ENCODE measurements at regions not wholly inside any gene's neighbourhood (a gene's known extent, or its start where the extent isn't known, plus 50 kb on each side); places are given as distances from the start of the nearest gene placed in this dataset.
"Not testable (repeated sequence)": the region's sequence is repeated elsewhere in the genome, so short reads cannot be mapped to it uniquely, and the experiment has no call there.

DNA sequence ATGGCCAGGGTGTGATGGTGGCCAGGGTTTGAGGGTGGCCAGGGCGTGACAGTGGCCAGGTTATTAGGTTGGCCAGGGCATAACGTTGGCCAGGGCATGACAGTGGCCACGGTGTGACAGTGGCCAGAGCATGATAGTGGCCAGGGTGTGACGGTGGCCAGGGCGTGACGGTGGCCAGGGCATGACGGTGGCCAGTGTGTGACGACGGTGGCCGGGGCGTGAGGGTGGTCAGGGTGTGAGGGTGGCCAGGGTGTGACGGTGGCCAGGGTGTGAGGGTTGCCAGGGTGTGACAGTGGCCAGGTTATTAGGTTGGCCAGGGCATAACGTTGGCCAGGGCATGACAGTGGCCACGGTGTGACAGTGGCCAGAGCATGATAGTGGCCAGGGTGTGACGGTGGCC is 642.8 kb downstream of the TBC1D22A start:
- not testable (repeated sequence) for DNase-seq (ENCODE audit: low read depth in 2 of 2)

DNA sequence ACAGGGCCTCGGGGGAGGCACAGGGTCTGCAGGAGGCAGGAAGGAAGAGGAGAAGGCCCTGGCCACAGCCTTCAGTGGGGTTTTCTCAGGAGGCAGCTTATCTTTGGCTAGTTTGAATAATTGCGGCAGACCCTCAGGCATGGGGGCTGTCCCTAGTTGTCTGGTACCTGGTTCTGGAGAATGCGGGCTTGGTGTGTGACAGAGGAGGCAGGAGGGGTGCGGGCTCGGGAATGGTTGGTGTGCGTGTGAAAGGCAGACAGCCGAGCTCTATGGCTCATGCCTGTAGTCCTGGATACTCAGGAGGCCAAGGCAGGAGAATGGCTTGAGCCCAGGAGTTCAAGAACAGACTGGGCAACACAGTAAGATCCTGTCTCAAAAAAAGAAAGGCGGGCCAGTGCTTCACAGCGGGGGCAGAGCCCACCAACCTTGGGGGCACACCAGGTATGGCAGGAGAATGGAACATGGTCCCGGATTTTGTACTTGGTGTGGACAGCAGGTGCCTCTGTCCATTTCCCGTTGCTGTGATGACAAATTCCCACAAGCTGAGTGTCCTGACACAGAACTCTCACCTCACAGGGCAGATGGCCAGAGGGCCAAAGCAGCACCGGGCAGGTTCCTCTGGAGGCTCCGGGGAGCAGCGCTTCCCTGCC is 640.6 kb downstream of the TBC1D22A start:
- DNase-seq (ENCODE audit: low read depth in 2 of 2): no peak

DNA sequence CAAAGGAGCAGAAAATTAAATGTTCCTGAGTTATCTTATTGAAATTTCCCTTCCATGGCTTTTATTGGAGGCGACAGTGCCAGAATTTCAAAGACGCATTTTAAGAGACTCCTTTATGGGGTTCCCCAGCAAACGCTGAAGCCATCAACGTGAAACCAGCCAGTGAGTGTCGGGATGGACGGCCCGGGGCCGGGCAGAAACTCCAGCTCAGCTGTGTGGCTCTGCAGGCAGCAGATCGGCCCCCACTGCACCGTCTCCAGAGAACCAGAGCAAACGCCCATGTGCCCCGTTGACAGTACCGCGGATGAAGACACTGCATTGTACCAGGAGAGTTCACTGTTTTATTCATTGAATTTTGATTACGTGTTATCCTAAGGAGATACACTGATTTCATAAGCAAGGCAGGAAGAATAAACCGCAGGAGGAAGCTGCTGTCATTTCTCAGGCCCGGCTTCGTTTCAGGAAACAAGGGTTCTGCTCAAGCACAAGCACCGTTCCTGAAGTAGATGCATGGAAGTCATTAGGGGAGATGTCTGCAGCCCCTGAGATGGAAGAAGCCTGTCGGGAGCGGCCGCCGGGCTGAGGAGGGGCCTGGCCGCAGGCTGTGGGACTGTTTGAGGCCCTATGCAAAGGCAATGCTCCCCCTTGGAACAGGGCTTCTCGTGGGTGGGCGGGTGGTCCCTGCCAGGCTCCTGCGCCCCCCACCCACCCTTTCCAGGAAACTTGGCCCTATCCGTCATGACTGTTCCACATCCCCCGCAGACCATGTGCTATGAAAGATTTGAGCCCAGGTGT is 639.7 kb downstream of the TBC1D22A start:
- no peak for DNase-seq (ENCODE audit: low read depth in 2 of 2)

DNA sequence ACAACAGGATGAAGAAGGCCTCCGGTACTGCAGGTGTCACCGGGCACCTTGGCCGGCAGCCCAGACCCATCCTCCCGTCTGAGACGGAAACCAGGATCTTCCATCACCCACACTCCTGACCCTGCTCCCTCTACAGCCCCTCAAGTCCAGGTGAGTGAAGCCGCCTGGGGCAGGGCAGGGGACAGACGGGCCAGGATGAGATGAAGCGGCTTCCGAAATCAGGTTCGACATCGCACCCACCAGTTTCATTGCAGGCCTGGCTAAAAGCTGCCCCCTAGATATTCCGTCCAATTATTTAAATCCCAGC is 639.1 kb downstream of the TBC1D22A start:
- no peak for DNase-seq (ENCODE audit: low read depth in 2 of 2)

DNA sequence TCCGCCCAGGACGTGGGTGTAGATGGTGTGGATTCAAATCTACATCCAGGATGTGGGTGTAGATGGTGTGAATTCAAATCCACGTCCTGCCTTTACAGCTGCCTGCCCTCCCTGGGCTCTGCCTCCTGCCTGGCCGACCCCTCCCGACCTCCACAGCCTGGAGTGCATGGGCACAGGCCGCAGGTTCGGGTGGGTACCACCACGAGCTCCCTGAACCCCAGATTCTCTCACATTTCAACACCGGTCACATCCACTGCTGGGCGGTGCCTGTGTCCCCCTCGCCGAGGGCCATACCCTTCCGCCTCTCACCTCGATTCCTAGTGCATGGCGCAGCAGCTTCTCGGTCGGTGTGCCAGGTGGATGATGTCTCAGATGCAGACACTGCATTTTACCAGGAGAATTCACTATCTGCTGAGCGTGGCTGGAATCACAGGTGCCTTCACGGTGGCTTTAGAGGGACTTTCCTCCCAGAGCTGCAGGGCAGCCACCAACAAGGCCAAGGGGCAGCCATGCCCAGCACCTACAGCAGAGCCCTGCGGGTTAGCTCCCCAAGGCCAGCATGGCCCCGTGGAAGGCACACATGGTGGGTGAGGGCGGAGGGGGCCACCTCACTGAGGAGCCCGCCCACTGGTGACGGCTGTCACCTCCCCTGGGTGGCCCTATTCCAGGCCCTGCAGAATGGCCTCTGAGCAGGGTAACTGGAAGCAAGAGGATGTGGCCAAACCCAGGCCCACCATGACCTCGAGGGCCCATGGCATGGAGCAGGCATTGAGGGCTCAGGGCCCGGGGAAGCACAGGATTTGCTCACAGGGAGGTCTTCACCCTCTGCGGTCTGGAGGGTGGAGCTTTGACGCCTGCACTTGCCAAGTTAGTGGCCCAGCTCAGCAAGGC is 638.5 kb downstream of the TBC1D22A start:
- no peak for DNase-seq (ENCODE audit: low read depth in 2 of 2)

DNA sequence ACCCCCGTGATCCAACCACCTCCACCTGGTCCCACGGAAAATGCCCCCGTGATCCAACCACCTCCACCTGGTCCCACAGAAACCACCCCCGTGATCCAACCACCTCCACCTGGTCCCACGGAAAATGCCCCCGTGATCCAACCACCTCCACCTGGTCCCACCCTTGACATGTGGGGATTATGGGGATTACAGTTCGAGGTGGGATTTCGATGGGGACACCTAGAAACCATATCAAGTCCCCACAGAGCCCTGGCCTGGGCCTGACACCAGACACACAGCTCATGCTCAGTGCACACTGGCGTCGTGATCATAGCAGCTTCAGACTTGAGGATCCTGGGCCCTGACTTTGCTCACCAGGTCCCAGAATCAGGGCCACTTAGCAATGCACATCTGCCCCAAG is 637.7 kb downstream of the TBC1D22A start:
- not testable (repeated sequence) for DNase-seq (ENCODE audit: low read depth in 2 of 2)

DNA sequence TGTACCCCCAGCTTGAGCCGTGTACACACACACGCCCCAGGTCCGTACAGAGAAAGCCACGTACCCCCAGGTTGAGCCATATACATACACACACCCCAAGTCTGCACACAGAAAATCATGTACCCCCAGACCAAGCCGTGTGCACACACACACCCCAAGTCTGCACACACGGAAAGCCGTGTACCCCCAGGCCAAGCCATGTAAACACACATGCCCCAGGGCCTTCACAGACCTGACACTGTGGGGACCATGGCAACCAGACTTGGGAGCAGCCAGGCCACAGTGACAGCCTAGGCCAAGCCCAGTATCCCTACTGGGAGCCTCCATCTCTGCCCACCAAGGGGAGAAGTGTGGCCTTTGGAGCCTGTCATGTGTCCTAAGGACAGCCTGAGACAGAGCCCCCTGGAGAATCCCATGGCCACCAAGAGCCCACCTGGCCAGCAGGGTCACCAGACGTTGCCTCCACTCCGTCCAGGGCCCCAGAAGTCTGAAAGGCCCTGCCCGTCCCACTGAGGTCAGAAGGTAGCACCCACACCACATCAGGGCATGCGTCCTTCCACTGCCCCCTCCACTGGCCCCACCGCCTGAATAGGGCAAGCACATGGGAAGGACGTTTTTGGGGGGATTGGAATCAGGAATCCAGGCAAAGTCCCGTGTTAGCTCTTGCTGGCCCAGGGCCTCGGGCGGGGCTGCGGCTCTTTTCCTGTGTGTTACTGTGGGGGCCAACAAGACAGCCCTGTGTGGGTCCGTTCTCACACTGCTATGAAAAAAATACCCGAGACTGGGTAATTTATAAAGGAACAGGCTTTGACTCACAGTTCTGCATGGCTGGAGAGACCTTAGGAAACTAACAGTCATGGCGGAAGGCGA is 636.7 kb downstream of the TBC1D22A start:
- no peak for DNase-seq (ENCODE audit: low read depth in 2 of 2)

DNA sequence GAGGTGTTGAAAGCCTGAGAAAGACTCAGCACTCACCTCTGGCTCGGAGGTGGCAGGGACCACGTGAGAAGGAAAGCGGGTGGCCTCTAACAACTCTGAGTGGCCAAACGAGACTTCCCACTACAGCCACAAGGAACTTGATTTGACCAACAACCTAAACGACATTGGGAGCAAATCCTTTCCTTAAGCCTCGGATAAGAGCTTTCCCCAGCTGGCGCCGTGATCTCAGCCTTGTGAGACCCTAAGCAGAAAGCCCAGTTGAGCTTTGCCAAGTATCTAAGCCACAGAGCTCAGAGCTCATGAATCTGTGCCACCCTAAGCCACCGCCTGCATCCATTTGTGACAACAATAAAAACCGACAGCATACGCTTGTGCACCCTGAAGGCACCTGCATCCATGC is 636.0 kb downstream of the TBC1D22A start:
- DNase-seq (ENCODE audit: low read depth in 2 of 2): no peak

DNA sequence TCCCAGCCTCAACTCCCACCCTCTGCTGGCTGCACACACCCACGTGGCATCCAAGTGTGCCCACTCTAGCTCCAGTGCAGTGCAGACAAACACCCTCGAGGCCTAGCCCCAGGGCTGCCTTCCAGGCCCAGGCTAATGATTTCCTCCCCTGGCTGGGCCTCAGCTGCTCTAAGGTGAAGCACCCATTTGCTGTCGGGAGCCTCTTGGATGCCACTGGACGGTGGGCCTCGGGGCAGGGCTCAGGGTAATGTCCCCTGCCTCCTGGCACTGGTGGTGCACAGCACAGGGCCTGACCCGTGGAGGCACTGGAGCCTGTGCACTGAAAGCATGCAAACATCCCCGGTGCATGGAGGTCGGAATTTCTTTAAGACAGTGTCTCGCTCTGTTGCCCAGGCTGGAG is 635.2 kb downstream of the TBC1D22A start:
- no peak for DNase-seq (ENCODE audit: low read depth in 2 of 2)

DNA sequence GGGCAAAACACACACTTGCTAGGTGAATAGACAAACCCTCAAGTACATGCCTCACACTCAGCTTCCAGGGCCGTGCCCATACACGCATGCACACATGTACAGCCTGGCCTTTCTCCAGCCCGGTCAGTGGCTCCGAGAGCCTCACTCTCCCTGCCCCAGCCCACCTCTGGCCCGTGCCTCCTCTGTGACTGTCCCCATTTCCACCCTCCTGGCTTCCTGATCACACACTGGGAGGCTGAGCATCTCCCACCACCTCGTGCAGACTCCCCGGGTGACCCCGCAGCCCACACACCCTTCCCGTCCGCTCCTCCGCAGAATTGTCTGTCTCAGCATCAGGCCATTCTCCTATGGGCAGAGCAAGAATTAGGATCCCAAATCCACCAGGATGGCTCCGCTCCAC is 634.1 kb downstream of the TBC1D22A start:
- no peak for DNase-seq (ENCODE audit: low read depth in 2 of 2)

DNA sequence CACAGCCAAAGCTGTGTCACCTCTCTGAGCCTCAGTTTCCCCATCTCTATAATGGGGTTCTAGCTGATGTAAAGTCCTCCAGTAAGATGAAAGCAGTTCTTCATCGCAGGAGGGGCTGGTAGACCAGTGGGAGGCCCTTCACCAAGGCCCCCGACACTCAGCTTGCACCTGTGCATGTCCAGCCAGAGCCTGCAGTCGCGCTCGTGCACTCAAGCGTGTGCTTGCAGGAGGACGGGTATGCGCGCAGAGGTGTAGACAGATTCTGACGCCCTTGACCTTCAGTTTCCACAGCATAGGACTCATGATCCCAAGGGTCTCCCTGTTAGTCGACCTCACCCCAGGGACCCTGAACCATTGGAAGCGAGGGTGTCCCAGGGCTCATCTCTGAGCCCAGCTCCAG is 633.7 kb downstream of the TBC1D22A start:
- no peak for DNase-seq (ENCODE audit: low read depth in 2 of 2)

DNA sequence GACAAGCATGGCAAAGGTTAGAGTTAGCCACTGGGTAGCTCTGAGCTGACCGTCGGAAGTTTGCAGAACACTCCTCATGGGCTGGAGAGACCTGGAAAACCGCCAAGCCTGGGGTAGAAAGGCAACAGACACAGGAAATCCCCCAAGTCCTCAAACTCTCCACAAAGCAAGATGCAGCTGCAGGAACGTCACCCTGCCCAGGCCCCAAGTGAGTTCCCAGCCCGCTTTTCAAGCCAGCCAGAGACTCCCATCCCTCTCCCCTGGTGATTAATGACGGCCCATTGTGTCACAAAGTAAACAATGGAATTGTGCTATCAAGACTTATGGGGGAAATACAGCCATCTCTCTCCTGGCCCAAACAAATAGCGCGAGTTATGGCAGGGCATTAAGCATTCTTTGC is 633.0 kb downstream of the TBC1D22A start:
- no peak for DNase-seq (ENCODE audit: low read depth in 2 of 2)

DNA sequence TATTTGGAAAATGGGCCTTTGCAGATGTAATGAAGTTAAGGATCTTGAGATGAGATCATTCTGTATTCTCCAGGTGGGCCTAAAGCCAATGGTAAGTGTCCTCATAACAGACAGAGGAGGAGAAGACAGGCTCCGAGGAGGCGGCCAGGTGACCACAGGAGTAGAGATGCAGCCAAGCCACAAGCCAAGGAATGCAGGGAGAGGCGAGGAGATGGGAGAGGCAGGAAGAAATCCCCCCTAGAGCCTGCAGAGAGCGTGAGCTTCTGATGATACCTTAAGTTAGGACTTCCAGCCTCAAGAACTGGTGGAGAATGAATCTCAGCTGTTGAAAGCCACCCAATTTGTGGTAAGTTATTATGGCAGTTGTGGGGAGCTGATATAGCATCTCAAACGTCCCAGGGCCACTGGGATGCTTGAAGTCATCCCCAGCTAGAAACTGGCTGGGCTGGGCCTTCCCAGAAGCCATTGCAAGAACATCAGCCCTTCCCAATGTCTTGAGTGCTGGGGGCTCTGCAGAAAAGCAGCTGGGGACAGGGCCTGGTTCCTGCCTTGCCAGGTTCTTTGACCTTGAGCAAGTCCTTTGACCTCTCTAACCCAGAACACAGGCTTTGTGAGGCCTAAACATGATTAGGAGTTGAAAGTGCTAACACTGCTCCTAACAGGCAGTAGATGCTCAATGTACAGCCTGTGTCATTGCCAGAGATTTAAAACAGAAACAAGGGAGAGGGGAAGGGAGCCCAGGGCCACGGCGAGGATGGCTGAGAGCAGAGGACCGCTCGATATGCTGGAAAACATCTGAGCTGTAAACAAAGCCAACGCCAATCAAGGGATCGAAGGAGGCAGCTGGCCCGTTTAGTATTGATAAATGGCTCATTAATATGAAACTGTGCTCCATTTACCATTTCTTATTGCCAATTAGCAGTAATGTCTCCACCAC is 632.3 kb downstream of the TBC1D22A start:
- DNase-seq (ENCODE audit: low read depth in 2 of 2): no peak

DNA sequence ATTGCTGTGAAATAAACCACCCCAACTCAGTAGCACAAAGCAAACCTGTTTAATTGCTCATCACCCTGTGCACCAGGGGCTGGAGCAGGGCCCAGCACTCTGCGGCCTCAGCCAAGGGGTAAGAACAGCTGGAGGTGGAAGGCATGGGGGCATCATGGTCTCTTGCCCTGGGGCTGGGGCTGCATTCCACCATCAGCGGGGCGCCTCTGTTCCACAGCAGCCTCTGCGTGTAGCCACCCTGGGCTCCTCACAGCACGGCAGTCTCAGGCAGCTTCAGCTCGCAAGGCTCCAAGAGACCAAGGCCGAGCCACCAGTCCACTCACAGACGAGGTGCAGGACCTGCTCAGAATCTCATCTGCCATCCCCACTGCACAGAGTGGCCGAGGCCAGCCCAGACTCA is 630.7 kb downstream of the TBC1D22A start:
- DNase-seq (ENCODE audit: low read depth in 2 of 2): no peak

DNA sequence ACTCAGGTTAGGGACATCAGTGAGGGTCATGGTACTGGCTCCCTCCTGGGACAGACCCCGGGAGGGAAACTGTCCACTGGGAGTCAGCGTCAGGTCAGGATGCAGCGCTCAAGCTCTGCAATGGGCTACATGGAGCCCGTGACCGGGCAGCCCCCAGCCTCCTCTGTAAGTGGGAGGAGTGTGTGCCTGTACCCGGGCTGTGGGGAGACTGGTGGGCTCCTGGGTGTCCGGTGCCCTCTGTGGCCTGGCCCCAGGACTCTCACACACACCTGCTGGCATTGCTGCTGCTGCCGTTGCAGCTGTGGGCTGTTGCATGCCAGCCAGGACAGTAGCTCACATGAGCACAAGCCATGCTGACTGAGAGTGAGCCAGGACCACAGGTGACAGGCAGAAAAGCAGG is 630.3 kb downstream of the TBC1D22A start:
- no peak for DNase-seq (ENCODE audit: low read depth in 2 of 2)

DNA sequence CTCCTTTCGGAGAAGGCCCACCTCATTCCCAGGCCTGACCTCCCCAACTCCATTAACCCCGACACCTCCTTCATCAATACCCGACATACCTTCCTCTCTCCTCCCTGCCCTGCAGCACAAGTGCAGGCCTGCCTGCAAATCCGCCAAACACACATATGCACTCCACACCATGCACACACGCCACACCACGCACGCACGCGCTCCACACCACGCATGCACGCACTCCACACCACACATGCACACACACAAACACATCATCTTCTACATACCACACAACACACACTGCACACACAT is 629.6 kb downstream of the TBC1D22A start:
- DNase-seq (ENCODE audit: low read depth in 2 of 2): no peak

DNA sequence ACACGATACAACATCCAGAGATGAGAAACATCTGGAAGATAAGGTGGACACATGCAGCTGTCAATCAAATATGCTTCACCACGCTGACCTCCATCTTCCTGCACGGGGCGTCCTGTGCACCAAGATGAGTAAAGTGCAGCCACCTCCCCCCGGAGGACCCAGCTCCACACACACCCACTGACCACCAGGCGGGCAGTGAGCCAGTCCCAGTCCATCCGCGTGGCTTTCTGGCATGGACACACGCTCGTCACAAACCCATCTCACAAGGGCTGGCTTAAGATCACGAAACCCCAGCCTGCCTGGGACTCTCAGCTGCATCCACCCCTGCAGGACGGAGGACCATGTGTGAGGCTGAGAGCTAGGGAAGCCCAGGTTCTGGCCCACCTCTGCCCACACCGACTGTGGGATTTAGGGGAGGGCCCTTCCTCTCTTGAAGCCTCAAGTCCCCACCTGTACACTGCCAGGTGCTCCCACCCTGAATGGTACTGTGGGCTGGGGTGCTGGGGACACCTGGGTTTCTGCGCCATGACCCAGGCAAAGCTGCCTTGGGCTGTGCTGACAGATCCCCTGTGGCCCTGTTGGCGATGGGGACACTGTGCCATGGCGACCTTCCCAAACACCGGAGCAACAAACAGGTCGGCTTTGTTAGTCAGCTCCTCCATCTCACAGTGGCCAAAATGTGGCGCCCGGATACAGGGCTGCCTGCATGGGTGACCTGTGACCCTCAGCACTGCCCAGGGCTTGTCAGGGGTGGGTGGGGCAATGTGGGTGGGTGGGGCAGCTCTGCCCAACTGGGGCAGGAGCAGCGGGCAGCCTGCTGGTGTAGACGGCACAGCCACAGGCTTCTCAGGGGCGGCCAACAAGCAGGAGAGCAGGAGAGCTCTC is 629.0 kb downstream of the TBC1D22A start:
- no peak for DNase-seq (ENCODE audit: low read depth in 2 of 2)

DNA sequence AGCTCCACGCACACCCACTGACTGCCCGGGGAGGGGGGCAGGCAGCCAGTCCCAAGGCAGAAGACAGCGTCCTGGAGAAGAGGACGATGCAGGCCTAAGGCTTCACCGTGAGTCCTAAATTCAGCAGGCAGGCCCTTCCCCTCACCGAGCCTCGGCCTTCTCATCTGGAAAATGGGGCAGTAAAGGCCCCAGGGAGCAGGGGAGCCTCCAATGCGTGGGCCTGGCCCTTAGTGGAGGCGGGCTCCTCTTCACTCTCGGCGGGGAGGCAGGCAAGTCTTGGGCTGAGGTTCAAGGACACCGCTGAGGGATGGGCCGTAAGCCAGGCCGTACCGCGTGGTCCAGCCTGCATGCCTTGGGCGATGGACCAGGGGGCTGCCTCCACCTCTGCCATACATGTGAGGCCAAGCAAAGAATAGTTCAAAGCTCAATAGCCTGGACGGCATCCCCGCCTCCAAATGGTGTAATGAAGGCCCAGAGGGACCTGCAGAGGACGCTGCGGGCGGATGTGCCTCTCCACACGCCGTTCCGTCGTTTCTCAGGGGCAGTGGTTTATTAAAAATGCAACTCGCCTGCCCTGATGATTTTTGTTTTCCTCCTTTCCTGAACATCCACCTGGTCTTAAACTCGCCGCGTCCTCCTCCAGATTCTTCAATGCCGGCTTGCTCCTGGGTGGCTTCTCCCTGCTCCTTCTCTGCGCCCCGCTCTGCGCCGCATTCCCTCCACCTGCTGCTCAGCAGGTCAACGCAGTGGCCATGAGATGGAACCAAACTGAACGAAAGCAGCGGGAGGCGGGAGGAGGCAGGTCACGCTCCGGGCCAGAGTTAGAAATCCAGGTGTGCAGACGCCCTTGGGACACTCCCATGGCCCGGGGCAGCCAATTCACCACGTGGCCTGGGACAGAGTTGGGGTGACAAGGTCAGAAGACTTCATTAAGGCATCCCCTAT is 627.8 kb downstream of the TBC1D22A start:
- no peak for DNase-seq (ENCODE audit: low read depth in 2 of 2)

DNA sequence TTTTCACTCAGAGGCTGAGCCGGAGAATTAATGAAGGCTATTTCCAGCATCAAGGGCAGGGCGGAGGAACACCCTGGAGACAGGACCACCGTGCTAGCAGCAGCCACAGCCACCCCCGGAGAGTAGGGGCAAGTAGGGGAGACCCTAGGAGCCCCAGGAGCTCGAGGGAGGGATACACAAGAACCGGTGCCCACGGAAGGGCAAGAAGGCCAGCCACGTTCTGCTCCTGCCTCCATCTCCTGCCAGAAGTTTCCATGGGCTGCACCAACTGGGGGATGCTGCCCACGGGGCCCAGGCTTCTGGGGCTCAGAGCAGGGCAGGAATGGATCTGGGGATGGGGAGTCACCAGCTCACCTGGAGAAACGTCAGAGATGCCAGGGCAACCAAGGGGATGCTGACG is 626.8 kb downstream of the TBC1D22A start:
- DNase-seq (ENCODE audit: low read depth in 2 of 2): no peak
